ENCODE measurements at regions not wholly inside any gene's neighbourhood (a gene's known extent, or its start where the extent isn't known, plus 50 kb on each side); places are given as distances from the start of the nearest gene placed in this dataset.

DNA sequence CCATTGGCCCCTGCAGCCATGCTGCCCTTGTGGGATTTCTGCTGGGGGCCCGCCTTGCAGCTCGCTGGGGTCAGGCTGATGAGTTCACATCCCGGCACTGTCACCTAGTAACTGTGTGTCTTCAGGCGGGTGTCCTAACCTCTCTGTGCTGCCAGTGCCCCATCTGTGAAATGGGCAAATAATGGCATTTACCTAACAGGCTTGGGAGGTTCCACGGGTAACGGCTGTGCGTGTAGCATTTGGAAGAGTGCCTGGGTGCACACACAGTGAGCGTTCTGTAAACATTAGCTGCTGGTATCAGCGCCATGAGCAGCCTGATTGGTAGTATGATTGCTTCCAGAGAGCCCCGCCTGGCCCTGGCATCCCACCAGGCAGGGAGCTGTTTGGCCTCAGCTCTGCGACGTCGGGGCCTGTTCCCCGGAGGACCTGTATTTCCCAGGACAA, 167.3 kb upstream of the GSE1 start:
- H3K36me3 ChIP-seq (ENCODE audit: control insufficient read depth, insufficient read depth, low read length) = no peaks in the 10 kb centered on the region
- ATAC-seq (ENCODE audit: low read depth) = no peak
- dilution Hi-C loops (cut with HindIII; ENCODE audit: low sequenced_read_pairs, unreplicated experiment) (no loop called here), intact Hi-C loops (cut with micrococcal nuclease) (no loop called here), in situ Hi-C loops (cut with MboI; ENCODE audit: low sequenced_read_pairs) (no loop called here)
- WGBS, 2 experiments (ENCODE audit: extremely low coverage in 2 of 2, insufficient read length in 1 of 2) = 63% methylated on average over 11 of the region's 14 CpGs; no CpG with 5 or more reads in 1 of the 2 experiments
- H3K27ac ChIP-seq (ENCODE audit: insufficient read depth, low read length) = no peak overlapping the region
- H2BK120ac ChIP-seq (ENCODE audit: low read depth, low read length) = no peak overlapping the region
- peaks cover 4 to 12% of the 10 kb centered on the region in 2 experiments; a peak in 1 of 4 replicates for H3K79me1 ChIP-seq (ENCODE audit: low read depth in 1 of 2, low read length in 2 of 2)
- H4K8ac ChIP-seq (ENCODE audit: low read depth in 2 of 2, low read length in 2 of 2) = no peak overlapping the region
- no peaks in the 10 kb centered on the region for H3K9me3 ChIP-seq (ENCODE audit: control insufficient read depth, insufficient read depth, low read length)
- H3K18ac ChIP-seq (ENCODE audit: low read depth, low read length) = no peak overlapping the region
- no peak overlapping the region for H3K23ac ChIP-seq (ENCODE audit: low read depth, low read length)
- no peaks in the 10 kb centered on the region for H3K9me1 ChIP-seq (ENCODE audit: insufficient read depth, low read length)
- no peak overlapping the region for H3K4me3 ChIP-seq (ENCODE audit: insufficient read depth, low read depth, low read length)
- no peak overlapping the region for H2BK15ac ChIP-seq (ENCODE audit: low read depth, low read length)
- H2AK9ac ChIP-seq (replicated peaks; ENCODE audit: low read depth, low read length, poor library complexity) = no peak overlapping the region
- POLR2A ChIA-PET (ENCODE audit: unreplicated experiment) = no interaction called here
- no peak overlapping the region for H3K4ac ChIP-seq (ENCODE audit: low read depth, low read length)
- no peaks in the 10 kb centered on the region for H3K27me3 ChIP-seq (ENCODE audit: control insufficient read depth, insufficient read depth, low read length)
- no peak overlapping the region for H2BK20ac ChIP-seq (ENCODE audit: low read depth, low read length)
- DNase-seq = peak; percentile 29
- BruUV-seq (replicated peaks) = no TSS peak
- TF ChIP-seq, protein P1, sequence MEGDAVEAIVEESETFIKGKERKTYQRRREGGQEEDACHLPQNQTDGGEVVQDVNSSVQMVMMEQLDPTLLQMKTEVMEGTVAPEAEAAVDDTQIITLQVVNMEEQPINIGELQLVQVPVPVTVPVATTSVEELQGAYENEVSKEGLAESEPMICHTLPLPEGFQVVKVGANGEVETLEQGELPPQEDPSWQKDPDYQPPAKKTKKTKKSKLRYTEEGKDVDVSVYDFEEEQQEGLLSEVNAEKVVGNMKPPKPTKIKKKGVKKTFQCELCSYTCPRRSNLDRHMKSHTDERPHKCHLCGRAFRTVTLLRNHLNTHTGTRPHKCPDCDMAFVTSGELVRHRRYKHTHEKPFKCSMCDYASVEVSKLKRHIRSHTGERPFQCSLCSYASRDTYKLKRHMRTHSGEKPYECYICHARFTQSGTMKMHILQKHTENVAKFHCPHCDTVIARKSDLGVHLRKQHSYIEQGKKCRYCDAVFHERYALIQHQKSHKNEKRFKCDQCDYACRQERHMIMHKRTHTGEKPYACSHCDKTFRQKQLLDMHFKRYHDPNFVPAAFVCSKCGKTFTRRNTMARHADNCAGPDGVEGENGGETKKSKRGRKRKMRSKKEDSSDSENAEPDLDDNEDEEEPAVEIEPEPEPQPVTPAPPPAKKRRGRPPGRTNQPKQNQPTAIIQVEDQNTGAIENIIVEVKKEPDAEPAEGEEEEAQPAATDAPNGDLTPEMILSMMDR (conservative IDR thresholded peaks at IDR 0.05; ENCODE audit: low read depth, low read length) = no peak
- TF ChIP-seq POLR2A (IDR thresholded peaks at IDR 0.05; ENCODE audit: low read depth, low read length) = no peak
- TF ChIP-seq RCOR1 (IDR thresholded peaks at IDR 0.05; ENCODE audit: insufficient replicate concordance, low read length) = no peak
- TF ChIP-seq RFX5 (IDR thresholded peaks at IDR 0.05; ENCODE audit: low read depth, low read length) = no peak
- no peak for TF ChIP-seq SMC3 (IDR thresholded peaks at IDR 0.05; ENCODE audit: low read depth, low read length)
- TF ChIP-seq MAFK (IDR thresholded peaks at IDR 0.05; ENCODE audit: low read depth, low read length) = no peak
- TF ChIP-seq NFE2L2 (IDR thresholded peaks at IDR 0.05; ENCODE audit: low read depth, low read length) = no peak
- TF ChIP-seq CEBPB (IDR thresholded peaks at IDR 0.05; ENCODE audit: low read depth, low read length) = no peak
- H3K4me1 ChIP-seq (ENCODE audit: control insufficient read depth, insufficient read depth, low read length) = no peaks in the 10 kb centered on the region
- H3K14ac ChIP-seq (replicated peaks; ENCODE audit: low read depth, low read length) = no peak overlapping the region
- no peak overlapping the region for H3K9ac ChIP-seq (ENCODE audit: low read depth, low read length)
- H3K4me2 ChIP-seq (ENCODE audit: low read depth, low read length) = no peak overlapping the region
- H3K56ac ChIP-seq (ENCODE audit: extremely low read depth, insufficient read depth, low read length) = no peak overlapping the region
- H2BK5ac ChIP-seq (ENCODE audit: low read depth, low read length, poor library complexity, severe bottlenecking) = no peak overlapping the region
- CTCF ChIA-PET = interaction anchor here (1.0 kb wide), 1 partner anchor 10 kb away, joined by 3 read pairs; no protein-coding TSS in a partner anchor
- peak overlapping the region; percentile 33 for H2AFZ ChIP-seq (replicated peaks; ENCODE audit: low read length, poor library complexity)
- H4K5ac ChIP-seq (ENCODE audit: low read depth, low read length) = no peak overlapping the region
- H4K91ac ChIP-seq (ENCODE audit: insufficient read depth, low read depth, low read length) = no peak overlapping the region
- peaks cover 62% of the 10 kb centered on the region for H4K20me1 ChIP-seq (ENCODE audit: insufficient read depth, low read length)
- no peak overlapping the region for H2AK5ac ChIP-seq (ENCODE audit: low read depth, low read length)

All from IMR-90 (cell line).